Fibroblast of lung (primary cell): ENCODE measurements at regions not wholly inside any gene's neighbourhood (a gene's known extent, or its start where the extent isn't known, plus 50 kb on each side); places are given as distances from the start of the nearest gene placed in this dataset.

Experiments used
- EZH2 ChIP-seq: IDR thresholded peaks from 2 replicates; pipeline ENCODE4 v1.5.1; 2012; ENCODE audit warnings: low read length, control low read depth, mild to moderate bottlenecking; ENCODE audit errors: missing control alignments
- TF ChIP-seq, protein P1 (sequence below), 2 donors: IDR thresholded peaks in 1 of 2; conservative IDR thresholded peaks in 1 of 2; 1 replicate in 1 of 2; 2 replicates in 1 of 2; pipeline ENCODE4 v1.5.1; 2011 to 2012; ENCODE audit warnings: low read length in 2 of 2, control low read depth in 1 of 2, inconsistent platforms in 1 of 2, low read depth in 1 of 2, mild to moderate bottlenecking in 1 of 2

DNA sequence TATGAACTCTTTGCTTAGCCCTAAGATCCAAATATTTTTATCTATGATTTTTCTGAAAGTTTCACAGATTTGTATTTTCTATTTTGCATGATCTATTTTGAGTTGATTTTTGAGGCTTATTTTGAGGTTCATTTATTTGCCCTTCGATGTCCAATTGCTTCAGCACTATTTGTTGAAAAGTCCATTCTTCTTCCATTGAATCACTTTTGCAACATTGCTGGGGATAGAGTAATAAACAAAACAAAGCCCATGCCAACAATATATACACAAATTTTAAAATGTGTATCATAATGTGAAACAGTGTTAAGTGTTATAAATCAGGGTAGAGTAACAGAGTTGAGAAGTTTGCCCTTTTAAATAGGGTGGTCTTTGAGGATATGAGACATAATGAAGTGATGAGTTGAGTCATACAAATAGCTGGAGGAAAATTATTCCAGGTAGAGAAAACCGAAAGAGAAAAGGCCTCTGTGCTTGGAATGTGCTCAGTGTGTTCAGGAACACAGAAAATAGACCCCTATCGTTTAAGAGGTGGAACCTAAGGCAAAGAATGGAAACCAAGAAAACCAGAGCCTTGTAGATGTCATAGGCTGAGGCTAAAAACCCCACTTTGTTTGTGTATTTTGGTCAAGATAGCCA is 172.7 kb upstream of the NR5A2 start:
- TF ChIP-seq, protein P1, sequence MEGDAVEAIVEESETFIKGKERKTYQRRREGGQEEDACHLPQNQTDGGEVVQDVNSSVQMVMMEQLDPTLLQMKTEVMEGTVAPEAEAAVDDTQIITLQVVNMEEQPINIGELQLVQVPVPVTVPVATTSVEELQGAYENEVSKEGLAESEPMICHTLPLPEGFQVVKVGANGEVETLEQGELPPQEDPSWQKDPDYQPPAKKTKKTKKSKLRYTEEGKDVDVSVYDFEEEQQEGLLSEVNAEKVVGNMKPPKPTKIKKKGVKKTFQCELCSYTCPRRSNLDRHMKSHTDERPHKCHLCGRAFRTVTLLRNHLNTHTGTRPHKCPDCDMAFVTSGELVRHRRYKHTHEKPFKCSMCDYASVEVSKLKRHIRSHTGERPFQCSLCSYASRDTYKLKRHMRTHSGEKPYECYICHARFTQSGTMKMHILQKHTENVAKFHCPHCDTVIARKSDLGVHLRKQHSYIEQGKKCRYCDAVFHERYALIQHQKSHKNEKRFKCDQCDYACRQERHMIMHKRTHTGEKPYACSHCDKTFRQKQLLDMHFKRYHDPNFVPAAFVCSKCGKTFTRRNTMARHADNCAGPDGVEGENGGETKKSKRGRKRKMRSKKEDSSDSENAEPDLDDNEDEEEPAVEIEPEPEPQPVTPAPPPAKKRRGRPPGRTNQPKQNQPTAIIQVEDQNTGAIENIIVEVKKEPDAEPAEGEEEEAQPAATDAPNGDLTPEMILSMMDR (conservative IDR thresholded peaks at IDR 0.05 in 1 of 2, IDR thresholded peaks at IDR 0.05 in 1 of 2; ENCODE audit: low read depth in 1 of 2, low read length in 2 of 2): no peak
- no peak for TF ChIP-seq EZH2
